ENCODE measurements at regions not wholly inside any gene's neighbourhood (a gene's known extent, or its start where the extent isn't known, plus 50 kb on each side); places are given as distances from the start of the nearest gene placed in this dataset.

DNA sequence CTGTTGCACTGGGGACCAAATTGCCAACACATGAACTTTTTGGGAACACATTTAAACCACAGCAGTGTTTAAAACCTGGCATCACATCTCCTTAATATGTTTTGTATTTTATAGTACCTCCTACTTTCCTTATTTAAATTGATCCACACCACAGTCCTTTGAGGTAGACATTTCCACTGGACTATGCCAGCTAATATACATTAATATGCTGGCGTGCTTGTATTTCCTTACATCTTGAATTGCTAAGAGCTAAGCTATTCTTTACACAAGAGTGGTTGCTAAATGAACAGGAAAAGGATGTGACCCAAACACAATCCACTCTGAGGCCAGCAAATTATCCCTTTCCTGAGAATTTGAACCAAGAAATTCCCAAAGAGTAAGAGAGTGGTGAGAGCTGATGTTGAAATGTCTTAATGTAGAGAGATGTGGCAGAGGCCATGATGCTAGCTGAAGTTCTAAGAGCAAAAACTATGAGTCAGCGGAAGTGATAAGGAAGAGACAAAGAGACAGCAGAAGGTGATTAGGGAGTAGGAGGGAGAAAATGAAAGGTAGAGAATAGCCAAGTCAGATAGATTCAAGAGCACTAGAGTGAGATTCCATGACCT lies 131.2 kb downstream of the CD47 start:
- TF ChIP-seq CTCF (optimal IDR thresholded peaks at IDR 0.05 in 1 of 3, IDR thresholded peaks at IDR 0.05 in 1 of 3, conservative IDR thresholded peaks at IDR 0.05 in 1 of 3; ENCODE audit: extremely low read depth in 1 of 3, insufficient read depth in 2 of 3, low read length in 3 of 3) (no peak), EZH2 (IDR thresholded peaks at IDR 0.05; ENCODE audit: low read length) (no peak)

Measured in keratinocyte (primary cell).